ENCODE measurements at regions not wholly inside any gene's neighbourhood (a gene's known extent, or its start where the extent isn't known, plus 50 kb on each side); places are given as distances from the start of the nearest gene placed in this dataset.

GRCh38 chr9:81242866-81243265, 446.5 kb downstream of the TLE1 start:
- DNase-seq: no peak

GRCh38 chr9:81239388-81239787, 450.0 kb downstream of the TLE1 start:
- no peak for DNase-seq

GRCh38 chr9:81237565-81238231, 451.6 kb downstream of the TLE1 start:
- no peak for DNase-seq

- no peak for DNase-seq
These were observed 454.3 kb downstream of the TLE1 start for GRCh38 chr9:81234924-81235610.

GRCh38 chr9:81231011-81231410, 458.3 kb downstream of the TLE1 start:
- DNase-seq: no peak

- no peak for DNase-seq
These were observed 461.7 kb downstream of the TLE1 start for GRCh38 chr9:81227507-81228245.

- no peak for DNase-seq
These were observed 463.8 kb downstream of the TLE1 start for GRCh38 chr9:81225596-81225995.

- DNase-seq: no peak
These were observed 464.9 kb downstream of the TLE1 start for GRCh38 chr9:81224166-81225081.

GRCh38 chr9:81214975-81215374, 474.4 kb downstream of the TLE1 start:
- no peak for DNase-seq

- no peak for DNase-seq
These were observed 475.9 kb downstream of the TLE1 start for GRCh38 chr9:81213456-81213855.

- no peak for DNase-seq
These were observed 477.6 kb downstream of the TLE1 start for GRCh38 chr9:81211741-81212140.

GRCh38 chr9:81207651-81208050, 481.7 kb downstream of the TLE1 start:
- no peak for DNase-seq

- DNase-seq: no peak
These were observed 487.1 kb downstream of the TLE1 start for GRCh38 chr9:81202292-81202691.

GRCh38 chr9:81195206-81195605, 494.1 kb downstream of the TLE1 start:
- no peak for DNase-seq

GRCh38 chr9:81193362-81194339, 495.7 kb downstream of the TLE1 start:
- no peak for DNase-seq

- DNase-seq: no peak
These were observed 498.1 kb downstream of the TLE1 start for GRCh38 chr9:81191222-81191621.

GRCh38 chr9:81190659-81191058, 498.7 kb downstream of the TLE1 start:
- DNase-seq: no peak

- DNase-seq: no peak
These were observed 505.6 kb downstream of the TLE1 start for GRCh38 chr9:81183761-81184160.

GRCh38 chr9:81182431-81182830, 506.9 kb downstream of the TLE1 start:
- DNase-seq: no peak

GRCh38 chr9:81174023-81174422, 515.3 kb downstream of the TLE1 start:
- no peak for DNase-seq

GRCh38 chr9:81171689-81172088, 517.7 kb downstream of the TLE1 start:
- no peak for DNase-seq

- no peak for DNase-seq
These were observed 527.0 kb downstream of the TLE1 start for GRCh38 chr9:81162361-81162760.
